Epithelial cell of esophagus (primary cell): ENCODE measurements at regions not wholly inside any gene's neighbourhood (a gene's known extent, or its start where the extent isn't known, plus 50 kb on each side); places are given as distances from the start of the nearest gene placed in this dataset.

Experiments used
- DNase-seq: peaks from one replicate; pipeline ENCODE4 v3.0.0; 2010; ENCODE audit warnings: low read depth
- H3K4me3 ChIP-seq: 2 replicates; pipeline ENCODE4 v1.5.1; 2011; ENCODE audit warnings: mild to moderate bottlenecking, low read length, control low read depth
- TF ChIP-seq, protein P1 (sequence below): IDR thresholded peaks from 2 replicates; pipeline ENCODE4 v1.5.1; 2011; ENCODE audit warnings: low read depth, mild to moderate bottlenecking, low read length, control low read depth, inconsistent platforms; ENCODE audit not compliant: insufficient read depth; ENCODE audit errors: missing control alignments

DNA sequence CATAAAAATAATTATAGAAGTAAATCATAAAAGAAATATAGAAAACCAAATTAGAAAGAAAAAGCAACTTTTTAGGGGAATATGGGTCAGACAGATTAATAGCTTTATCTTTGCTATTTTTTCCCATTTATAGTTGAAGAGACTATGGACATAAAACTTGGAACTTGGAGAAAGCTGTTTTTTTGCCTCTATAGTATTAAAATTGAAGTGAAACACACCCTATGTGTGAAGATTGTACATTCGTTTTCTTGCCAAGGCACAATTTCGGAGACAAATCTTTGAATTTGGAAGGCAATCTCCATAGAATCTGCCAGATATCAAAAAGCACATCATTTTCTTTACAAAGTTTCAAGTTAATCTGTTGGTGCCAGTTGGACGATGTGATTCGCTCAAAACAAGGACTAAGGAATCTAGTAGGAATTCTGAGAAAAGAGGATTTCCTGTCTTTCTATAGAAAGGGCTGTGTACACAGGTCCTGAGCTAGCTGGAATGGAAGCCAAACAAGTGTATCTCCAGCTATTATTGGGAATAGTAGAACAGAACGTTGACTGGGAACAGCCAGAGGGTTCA lies 156.3 kb downstream of the SLC7A11 start:
- H3K4me3 ChIP-seq, result no peak overlapping the region
- no peak for DNase-seq
- TF ChIP-seq, protein P1, sequence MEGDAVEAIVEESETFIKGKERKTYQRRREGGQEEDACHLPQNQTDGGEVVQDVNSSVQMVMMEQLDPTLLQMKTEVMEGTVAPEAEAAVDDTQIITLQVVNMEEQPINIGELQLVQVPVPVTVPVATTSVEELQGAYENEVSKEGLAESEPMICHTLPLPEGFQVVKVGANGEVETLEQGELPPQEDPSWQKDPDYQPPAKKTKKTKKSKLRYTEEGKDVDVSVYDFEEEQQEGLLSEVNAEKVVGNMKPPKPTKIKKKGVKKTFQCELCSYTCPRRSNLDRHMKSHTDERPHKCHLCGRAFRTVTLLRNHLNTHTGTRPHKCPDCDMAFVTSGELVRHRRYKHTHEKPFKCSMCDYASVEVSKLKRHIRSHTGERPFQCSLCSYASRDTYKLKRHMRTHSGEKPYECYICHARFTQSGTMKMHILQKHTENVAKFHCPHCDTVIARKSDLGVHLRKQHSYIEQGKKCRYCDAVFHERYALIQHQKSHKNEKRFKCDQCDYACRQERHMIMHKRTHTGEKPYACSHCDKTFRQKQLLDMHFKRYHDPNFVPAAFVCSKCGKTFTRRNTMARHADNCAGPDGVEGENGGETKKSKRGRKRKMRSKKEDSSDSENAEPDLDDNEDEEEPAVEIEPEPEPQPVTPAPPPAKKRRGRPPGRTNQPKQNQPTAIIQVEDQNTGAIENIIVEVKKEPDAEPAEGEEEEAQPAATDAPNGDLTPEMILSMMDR, result no peak

DNA sequence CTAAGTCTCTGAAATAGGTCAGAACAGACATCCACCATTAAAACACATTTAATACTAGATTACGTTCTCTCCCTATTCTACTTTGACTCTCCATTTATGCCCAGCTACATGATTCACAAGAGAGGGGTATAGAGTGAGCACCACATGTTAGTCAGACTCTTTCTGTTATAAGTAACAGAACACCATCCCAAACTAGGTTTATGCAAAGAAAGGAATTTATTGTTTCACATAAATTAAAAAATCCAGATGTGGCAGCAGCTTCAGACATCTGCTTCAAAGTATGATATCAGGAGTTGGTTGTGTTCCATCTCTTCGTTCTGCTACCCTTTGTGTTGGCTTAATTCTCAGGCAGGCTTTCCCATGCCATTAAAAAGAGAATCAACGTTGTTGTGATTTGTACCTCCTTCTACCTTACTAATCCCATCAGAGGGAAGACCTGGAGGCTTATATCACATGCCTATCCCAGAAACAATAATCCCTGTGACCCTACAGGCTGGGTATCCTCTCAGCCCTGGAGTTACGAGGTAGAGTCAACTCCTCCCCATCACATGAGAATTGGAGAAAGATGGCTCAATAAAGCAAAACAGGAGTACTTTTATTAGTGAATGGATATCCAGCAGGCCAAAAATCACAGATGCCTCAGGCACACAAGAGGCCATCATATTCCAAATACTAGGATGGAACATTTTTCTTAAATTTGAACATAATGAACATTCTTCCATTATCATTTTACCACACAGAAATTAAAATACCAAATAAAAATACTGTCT lies 163.2 kb downstream of the SLC7A11 start:
- TF ChIP-seq, protein P1, result no peak
- DNase-seq, result no peak
- H3K4me3 ChIP-seq, result no peak overlapping the region

DNA sequence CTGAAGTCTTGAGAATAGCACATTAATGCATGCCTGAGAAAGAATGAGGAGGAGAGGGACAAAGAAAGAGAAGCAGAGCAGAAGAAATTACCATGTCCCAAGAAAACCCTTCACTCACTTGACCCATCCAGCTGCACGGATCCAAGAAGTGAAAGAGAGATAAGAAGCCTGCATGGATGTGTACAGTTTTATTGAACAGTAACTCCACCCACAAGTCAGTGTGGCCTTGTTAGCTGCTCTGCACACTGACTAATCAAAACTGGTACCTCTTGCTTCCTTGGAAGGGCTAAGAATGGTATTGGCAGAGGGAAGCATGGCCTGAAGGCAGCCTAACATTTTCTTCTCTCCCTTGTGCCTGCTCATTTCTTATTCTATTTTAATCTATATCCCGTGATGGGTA lies 163.9 kb downstream of the SLC7A11 start:
- peak; percentile 25 for DNase-seq
- H3K4me3 ChIP-seq, result no peak overlapping the region
- TF ChIP-seq, protein P1, result no peak

DNA sequence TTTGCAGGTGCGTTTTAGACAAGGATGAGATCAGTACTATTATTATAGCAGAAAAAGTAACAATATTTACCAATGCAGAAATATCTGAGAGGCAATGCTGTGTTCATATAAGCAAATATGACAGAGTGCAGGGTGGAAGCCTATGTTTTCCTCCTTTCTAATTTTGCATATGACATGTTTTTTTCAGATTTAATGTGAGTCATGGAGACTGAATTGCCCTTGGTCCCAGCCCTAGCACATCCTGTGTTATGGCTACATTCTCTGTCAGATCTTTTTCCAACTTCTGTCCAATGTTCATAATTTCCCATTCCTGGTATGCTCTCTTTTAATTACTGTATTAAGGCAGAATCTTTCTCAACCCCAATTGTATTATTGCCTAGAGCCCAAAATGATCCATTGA lies 165.6 kb downstream of the SLC7A11 start:
- no peak overlapping the region for H3K4me3 ChIP-seq
- peak; percentile 14 for DNase-seq
- TF ChIP-seq, protein P1, result no peak

DNA sequence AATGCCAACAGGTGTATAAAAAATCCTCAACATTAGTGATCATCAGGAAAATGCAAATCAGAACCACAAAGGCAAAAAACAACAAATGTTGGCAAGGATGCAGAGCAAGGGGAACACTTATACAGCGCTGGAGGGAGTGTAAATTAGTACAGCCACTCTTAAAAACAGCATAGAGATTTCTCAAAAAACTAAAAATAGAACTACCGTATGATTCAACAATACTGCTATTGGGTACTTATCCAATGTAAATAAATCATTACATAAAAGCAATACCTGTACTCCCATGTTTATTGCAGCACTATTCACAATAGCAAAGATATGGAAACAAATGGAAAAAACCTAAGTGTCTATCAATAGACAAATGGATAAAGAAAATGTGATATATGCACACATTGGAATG lies 171.3 kb downstream of the SLC7A11 start:
- H3K4me3 ChIP-seq, result no peak overlapping the region
- TF ChIP-seq, protein P1, result no peak
- no peak for DNase-seq

DNA sequence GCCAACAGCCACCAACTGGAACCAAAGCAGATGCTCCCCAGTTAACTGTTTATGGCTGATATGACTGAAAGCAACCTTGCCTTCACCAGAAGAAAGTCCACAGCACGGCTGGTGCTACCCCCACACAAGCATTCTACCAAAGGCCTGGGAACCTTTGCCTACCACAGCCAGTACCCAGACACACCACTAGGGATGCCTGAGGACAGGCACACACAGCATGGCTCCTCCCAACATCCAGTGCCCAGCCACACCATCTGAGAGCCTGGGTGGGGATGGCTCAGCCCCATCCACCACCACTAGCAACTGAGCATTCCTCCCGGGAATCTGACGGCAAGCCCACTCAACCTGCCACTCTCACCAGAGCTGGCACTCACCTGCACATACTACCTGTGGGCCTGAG lies 178.6 kb downstream of the SLC7A11 start:
- no peak for DNase-seq
- TF ChIP-seq, protein P1, result no peak
- no peak overlapping the region for H3K4me3 ChIP-seq

DNA sequence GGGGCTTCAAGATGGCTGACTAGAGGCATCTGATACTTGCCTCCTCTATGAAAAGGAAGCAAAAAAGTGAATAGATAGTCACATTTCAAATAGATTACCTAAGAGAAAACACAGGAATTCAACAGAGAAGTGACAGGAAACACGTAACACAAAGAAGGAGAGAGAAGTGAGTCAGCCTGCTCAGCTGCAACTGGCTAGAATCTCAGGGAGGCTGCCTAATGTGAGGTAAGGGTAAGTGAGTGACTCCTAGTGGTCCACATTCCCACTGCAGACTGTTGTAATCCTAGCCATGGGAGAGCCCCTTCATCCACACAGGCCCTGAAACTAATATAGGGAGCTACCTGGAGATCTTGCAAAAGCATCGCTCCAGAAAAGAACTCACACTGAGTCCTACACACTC lies 179.2 kb downstream of the SLC7A11 start:
- TF ChIP-seq, protein P1, result peak; percentile 26
- no peak overlapping the region for H3K4me3 ChIP-seq
- peak; percentile 49 for DNase-seq
